ENCODE measurements at regions not wholly inside any gene's neighbourhood (a gene's known extent, or its start where the extent isn't known, plus 50 kb on each side); places are given as distances from the start of the nearest gene placed in this dataset.

DNA sequence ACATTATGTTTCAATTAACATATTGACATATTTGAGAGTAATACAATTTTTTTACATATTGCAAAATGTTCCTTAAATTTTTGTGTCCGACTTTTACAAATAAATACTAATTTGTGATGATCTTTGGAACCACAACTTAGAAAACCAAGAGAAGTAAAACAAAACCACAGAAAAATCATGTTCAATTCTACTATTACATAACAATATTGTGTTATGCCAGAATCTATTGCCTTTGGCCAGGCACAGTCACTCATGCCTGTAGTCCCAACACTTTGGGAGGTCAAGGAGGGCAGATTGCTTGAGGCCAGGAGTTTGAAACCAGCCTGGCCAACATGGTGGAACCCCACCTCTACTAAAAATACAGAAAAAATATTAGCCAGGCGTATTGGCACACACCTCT, 92.8 kb upstream of the APCDD1 start:
- H3K4me1 ChIP-seq (ENCODE audit: control insufficient read depth in 2 of 2, insufficient read depth in 2 of 2, low read length in 2 of 2), result no peaks in the 10 kb centered on the region
- no peak overlapping the region for H3K27ac ChIP-seq (ENCODE audit: low read depth in 2 of 2, low read length in 2 of 2)
- peaks cover 3 to 4% of the 10 kb centered on the region in 2 donors for H3K9me3 ChIP-seq (ENCODE audit: control insufficient read depth in 2 of 2, low read length in 2 of 2)
- no peak overlapping the region for H3K9ac ChIP-seq (ENCODE audit: low read depth in 1 of 2, low read length in 2 of 2)
- no peaks in the 10 kb centered on the region for H3K36me3 ChIP-seq (ENCODE audit: control insufficient read depth in 2 of 2, insufficient read depth in 2 of 2, low read length in 2 of 2)
- H3K4me3 ChIP-seq (ENCODE audit: low read length in 2 of 2), result no peak overlapping the region
- H3K27me3 ChIP-seq (ENCODE audit: control insufficient read depth in 2 of 2, insufficient read depth in 2 of 2, low read length in 2 of 2), result no peaks in the 10 kb centered on the region

DNA sequence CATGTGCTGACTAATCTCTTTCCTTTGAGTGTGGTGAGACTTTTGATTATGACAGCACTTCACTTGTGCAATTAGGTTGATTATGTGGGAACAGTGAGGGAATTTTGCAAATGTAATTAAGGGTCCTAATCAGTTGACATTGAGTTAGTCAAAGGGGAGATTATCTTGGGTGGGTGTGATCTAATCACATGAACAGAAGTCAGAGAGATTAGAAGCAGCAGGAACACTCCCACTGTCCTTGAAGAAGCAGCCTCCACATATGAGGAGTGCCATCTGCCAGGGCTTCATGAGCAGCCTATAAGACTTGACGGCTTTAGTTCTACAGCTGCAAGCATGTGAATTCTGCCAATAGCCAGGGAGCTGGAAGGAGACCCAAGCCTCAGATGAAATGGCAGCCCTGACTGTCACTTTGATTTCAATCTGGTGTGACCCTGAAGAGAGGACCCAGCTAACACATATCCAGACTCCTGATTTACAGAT, 89.4 kb upstream of the APCDD1 start:
- no peak overlapping the region for H3K9ac ChIP-seq (ENCODE audit: low read depth in 1 of 2, low read length in 2 of 2)
- no peaks in the 10 kb centered on the region for H3K27me3 ChIP-seq (ENCODE audit: control insufficient read depth in 2 of 2, insufficient read depth in 2 of 2, low read length in 2 of 2)
- H3K27ac ChIP-seq (ENCODE audit: low read depth in 2 of 2, low read length in 2 of 2), result no peak overlapping the region
- H3K4me1 ChIP-seq (ENCODE audit: control insufficient read depth in 2 of 2, insufficient read depth in 2 of 2, low read length in 2 of 2), result no peaks in the 10 kb centered on the region
- H3K4me3 ChIP-seq (ENCODE audit: low read length in 2 of 2), result no peak overlapping the region
- H3K9me3 ChIP-seq (ENCODE audit: control insufficient read depth in 2 of 2, low read length in 2 of 2), result peaks cover 0 to 3% of the 10 kb centered on the region in 2 donors
- H3K36me3 ChIP-seq (ENCODE audit: control insufficient read depth in 2 of 2, insufficient read depth in 2 of 2, low read length in 2 of 2), result no peaks in the 10 kb centered on the region

DNA sequence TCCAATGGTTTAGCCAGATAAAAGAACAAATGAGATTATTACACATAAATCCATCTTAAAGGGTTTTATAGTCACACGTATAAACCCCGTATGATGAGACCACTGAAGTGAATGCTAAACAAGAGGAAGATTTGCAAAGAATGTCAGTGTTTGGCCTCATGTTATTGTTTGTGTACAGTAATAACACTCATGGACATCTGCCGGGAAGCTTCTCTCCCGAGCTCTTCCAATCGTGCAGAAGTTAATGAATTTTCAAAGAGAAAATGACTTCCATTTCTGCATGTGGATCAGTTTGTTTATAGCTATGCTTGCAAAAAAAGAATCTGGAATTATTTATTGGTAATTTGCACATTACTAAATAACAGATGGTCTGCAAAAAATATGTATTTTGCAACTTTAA, 88.5 kb upstream of the APCDD1 start:
- H3K27ac ChIP-seq (ENCODE audit: low read depth in 2 of 2, low read length in 2 of 2), result no peak overlapping the region
- H3K4me3 ChIP-seq (ENCODE audit: low read length in 2 of 2), result no peak overlapping the region
- no peaks in the 10 kb centered on the region for H3K4me1 ChIP-seq (ENCODE audit: control insufficient read depth in 2 of 2, insufficient read depth in 2 of 2, low read length in 2 of 2)
- H3K36me3 ChIP-seq (ENCODE audit: control insufficient read depth in 2 of 2, insufficient read depth in 2 of 2, low read length in 2 of 2), result no peaks in the 10 kb centered on the region
- no peak overlapping the region for H3K9ac ChIP-seq (ENCODE audit: low read depth in 1 of 2, low read length in 2 of 2)
- no peaks in the 10 kb centered on the region for H3K27me3 ChIP-seq (ENCODE audit: control insufficient read depth in 2 of 2, insufficient read depth in 2 of 2, low read length in 2 of 2)
- H3K9me3 ChIP-seq (ENCODE audit: control insufficient read depth in 2 of 2, low read length in 2 of 2), result peaks cover 0 to 3% of the 10 kb centered on the region in 2 donors

DNA sequence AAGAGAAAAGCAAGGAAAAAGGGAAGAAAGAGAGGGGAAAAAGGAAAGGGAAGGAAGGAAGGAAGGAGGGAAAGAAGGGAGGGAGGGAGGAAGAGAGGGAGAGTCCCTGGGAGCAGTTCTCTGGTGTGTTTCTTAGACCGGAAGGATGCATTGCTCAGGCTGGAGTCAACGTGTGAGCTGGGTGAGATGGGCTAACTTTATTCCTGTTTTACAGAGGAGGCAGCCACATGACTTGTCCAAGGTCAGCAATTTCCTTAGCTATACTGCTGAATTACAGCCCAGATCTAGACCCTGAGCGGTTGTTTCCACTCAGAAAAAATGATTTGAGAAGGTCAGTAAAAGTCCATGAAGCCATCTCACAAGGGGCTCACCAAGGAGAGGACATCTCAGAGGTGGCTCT, 86.6 kb upstream of the APCDD1 start:
- no peak overlapping the region for H3K4me3 ChIP-seq (ENCODE audit: low read length in 2 of 2)
- no peaks in the 10 kb centered on the region for H3K36me3 ChIP-seq (ENCODE audit: control insufficient read depth in 2 of 2, insufficient read depth in 2 of 2, low read length in 2 of 2)
- no peaks in the 10 kb centered on the region for H3K4me1 ChIP-seq (ENCODE audit: control insufficient read depth in 2 of 2, insufficient read depth in 2 of 2, low read length in 2 of 2)
- H3K9me3 ChIP-seq (ENCODE audit: control insufficient read depth in 2 of 2, low read length in 2 of 2), result peaks cover 0 to 3% of the 10 kb centered on the region in 2 donors
- no peak overlapping the region for H3K9ac ChIP-seq (ENCODE audit: low read depth in 1 of 2, low read length in 2 of 2)
- H3K27ac ChIP-seq (ENCODE audit: low read depth in 2 of 2, low read length in 2 of 2), result no peak overlapping the region
- H3K27me3 ChIP-seq (ENCODE audit: control insufficient read depth in 2 of 2, insufficient read depth in 2 of 2, low read length in 2 of 2), result no peaks in the 10 kb centered on the region

DNA sequence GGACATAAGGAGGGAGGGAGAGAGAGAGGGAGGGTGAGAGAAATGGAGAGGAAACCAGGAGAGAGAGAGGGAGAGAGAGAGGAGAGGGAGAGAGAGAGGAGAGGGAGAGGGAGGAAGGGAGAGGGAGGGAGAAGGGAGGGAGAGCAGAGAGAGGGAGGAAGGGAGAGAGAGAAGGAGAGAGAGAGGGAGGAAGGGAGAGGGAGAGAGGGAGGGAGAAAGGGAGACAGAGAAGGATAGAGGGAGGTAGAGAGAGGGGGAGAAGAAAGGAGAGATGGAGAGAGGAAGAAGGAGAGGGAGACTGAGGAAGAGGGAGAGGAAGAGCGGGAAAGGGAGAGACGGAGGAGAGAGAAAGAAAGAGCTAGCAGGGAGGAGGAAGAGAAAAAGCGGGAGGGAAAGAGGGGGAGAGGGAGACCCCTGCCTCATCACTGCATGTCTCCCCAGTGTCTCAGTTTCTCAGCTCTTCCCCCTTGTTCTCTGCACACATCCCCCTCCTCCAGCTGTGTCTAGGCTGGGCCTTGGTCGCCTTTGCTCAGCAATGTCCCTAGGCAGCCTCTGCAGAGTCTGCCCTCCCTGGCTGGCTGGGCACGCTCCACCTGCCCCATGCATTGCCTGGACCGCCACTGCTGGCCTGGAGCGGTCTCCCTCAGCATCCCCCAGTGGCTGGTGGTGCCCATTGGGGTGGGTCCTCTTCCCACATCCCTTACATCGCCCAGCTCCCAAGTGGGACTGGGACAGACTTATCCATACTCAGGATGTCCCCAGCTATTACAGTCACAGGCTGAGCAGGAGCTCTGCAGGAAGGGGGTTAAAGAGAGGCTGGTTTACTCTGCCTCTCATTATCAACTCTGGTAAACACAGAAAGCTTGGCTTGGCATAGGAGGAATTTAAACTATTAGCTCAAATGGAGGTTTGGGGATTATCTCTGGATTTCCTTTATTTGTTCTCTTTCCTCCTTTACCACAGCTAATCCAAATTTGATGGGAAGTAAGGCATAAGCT, 85.7 kb upstream of the APCDD1 start:
- Histone ChIP-seq H3K4me1 (ENCODE audit: control insufficient read depth in 2 of 2, insufficient read depth in 2 of 2, low read length in 2 of 2) (no peaks in the 10 kb centered on the region), H3K4me3 (ENCODE audit: low read length in 2 of 2) (no peak overlapping the region), H3K27me3 (ENCODE audit: control insufficient read depth in 2 of 2, insufficient read depth in 2 of 2, low read length in 2 of 2) (no peaks in the 10 kb centered on the region), H3K9ac (ENCODE audit: low read depth in 1 of 2, low read length in 2 of 2) (no peak overlapping the region), H3K9me3 (ENCODE audit: control insufficient read depth in 2 of 2, low read length in 2 of 2) (peaks cover 0 to 3% of the 10 kb centered on the region in 2 donors), H3K27ac (ENCODE audit: low read depth in 2 of 2, low read length in 2 of 2) (no peak overlapping the region), H3K36me3 (ENCODE audit: control insufficient read depth in 2 of 2, insufficient read depth in 2 of 2, low read length in 2 of 2) (no peaks in the 10 kb centered on the region)

DNA sequence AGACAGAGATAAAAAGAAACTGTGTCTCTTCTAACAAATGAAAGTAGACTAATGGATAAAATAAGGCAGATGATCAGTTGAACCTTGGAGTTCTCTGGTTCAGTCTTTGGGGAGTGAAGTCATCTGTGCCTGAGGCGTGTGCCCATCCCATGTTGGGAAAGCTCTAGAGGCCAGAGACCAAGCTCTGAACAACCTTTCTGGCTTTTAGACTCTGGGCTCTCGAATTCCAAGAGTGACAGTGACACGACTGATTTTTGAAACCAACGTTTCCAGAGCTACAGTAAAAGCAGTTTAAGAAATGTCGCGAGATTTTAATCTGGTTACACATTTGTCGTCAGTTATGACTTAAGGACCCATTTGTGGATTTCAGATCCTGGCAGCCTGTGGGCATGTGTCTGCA, 83.7 kb upstream of the APCDD1 start:
- no peaks in the 10 kb centered on the region for H3K27me3 ChIP-seq (ENCODE audit: control insufficient read depth in 2 of 2, insufficient read depth in 2 of 2, low read length in 2 of 2)
- H3K9ac ChIP-seq (ENCODE audit: low read depth in 1 of 2, low read length in 2 of 2), result no peak overlapping the region
- no peaks in the 10 kb centered on the region for H3K36me3 ChIP-seq (ENCODE audit: control insufficient read depth in 2 of 2, insufficient read depth in 2 of 2, low read length in 2 of 2)
- H3K9me3 ChIP-seq (ENCODE audit: control insufficient read depth in 2 of 2, low read length in 2 of 2), result no peaks in the 10 kb centered on the region
- H3K4me3 ChIP-seq (ENCODE audit: low read length in 2 of 2), result no peak overlapping the region
- H3K27ac ChIP-seq (ENCODE audit: low read depth in 2 of 2, low read length in 2 of 2), result no peak overlapping the region
- no peaks in the 10 kb centered on the region for H3K4me1 ChIP-seq (ENCODE audit: control insufficient read depth in 2 of 2, insufficient read depth in 2 of 2, low read length in 2 of 2)

DNA sequence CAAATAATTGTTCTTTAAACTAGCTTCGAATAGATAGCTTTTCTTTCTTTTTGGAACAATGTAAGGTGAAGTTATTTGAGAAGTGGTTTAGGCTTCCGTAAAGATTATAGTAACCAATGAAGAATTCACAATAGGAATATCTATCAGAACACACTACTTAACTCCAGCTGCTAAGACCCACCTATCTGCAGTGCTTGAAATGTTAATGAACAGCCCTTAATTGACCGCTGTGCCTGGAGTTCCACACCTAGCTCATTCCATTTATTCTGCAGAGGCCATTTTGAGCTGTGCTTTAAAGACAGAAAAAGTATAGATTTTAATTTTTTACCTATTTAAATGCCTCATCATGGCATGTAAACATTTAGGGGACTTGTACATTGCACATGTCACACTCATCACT, 83.3 kb upstream of the APCDD1 start:
- Histone ChIP-seq H3K9ac (ENCODE audit: low read depth in 1 of 2, low read length in 2 of 2) (no peak overlapping the region), H3K4me3 (ENCODE audit: low read length in 2 of 2) (no peak overlapping the region), H3K27me3 (ENCODE audit: control insufficient read depth in 2 of 2, insufficient read depth in 2 of 2, low read length in 2 of 2) (no peaks in the 10 kb centered on the region), H3K36me3 (ENCODE audit: control insufficient read depth in 2 of 2, insufficient read depth in 2 of 2, low read length in 2 of 2) (no peaks in the 10 kb centered on the region), H3K9me3 (ENCODE audit: control insufficient read depth in 2 of 2, low read length in 2 of 2) (no peaks in the 10 kb centered on the region), H3K4me1 (ENCODE audit: control insufficient read depth in 2 of 2, insufficient read depth in 2 of 2, low read length in 2 of 2) (no peaks in the 10 kb centered on the region), H3K27ac (ENCODE audit: low read depth in 2 of 2, low read length in 2 of 2) (no peak overlapping the region)

DNA sequence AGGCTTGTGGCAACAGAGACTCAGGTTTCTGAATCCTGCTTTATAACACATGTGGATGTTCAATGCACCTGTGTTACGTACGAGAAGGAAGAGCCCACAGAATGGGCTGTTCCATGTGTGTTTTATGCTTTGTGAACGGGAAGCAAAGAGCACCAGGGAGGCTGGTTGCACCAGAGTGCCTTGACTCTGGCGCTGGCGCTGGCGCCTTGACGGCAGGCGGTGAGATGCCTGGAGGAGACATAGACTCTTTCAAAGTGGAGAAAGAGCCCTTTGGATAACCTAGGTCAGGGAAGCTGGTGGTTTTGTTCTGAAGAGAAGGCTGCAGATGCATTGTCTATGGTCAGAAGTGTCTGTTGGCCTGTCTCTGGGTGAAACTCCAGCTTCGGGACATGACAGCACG, 80.2 kb upstream of the APCDD1 start:
- H3K9me3 ChIP-seq (ENCODE audit: control insufficient read depth in 2 of 2, low read length in 2 of 2), result no peaks in the 10 kb centered on the region
- no peaks in the 10 kb centered on the region for H3K4me1 ChIP-seq (ENCODE audit: control insufficient read depth in 2 of 2, insufficient read depth in 2 of 2, low read length in 2 of 2)
- no peak overlapping the region for H3K27ac ChIP-seq (ENCODE audit: low read depth in 2 of 2, low read length in 2 of 2)
- H3K36me3 ChIP-seq (ENCODE audit: control insufficient read depth in 2 of 2, insufficient read depth in 2 of 2, low read length in 2 of 2), result no peaks in the 10 kb centered on the region
- H3K9ac ChIP-seq (ENCODE audit: low read depth in 1 of 2, low read length in 2 of 2), result no peak overlapping the region
- H3K27me3 ChIP-seq (ENCODE audit: control insufficient read depth in 2 of 2, insufficient read depth in 2 of 2, low read length in 2 of 2), result no peaks in the 10 kb centered on the region
- H3K4me3 ChIP-seq (ENCODE audit: low read length in 2 of 2), result no peak overlapping the region

DNA sequence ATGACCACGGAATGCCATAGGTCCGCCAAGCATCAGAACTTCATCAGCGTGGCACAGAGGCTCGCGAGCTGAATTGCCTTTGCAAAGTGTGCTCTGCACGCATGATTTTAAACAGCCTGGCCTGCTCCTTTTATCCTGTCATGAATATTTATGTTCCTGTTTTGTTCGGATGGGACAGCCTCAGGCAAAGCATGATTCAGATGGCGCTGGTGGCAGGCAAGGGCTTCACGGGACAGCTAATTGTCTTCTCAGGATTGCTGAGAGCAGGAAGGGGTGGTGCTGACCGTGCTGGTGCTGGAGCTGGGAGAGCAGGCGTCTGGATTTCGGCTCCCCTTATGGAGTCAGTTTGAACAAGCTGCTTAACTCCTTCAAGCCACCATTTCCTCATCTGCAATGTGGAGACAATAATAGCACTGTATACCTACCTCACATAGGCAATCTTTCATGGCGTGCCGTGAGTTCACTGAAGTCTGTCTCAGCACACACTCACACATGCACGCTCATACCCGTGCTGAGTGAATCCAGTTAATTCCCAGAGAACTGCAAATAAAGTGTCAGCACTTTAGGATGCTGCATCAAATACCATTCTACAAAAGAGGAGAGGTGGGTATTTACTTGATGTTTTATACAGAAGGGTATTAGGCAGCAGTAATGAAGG, 79.7 kb upstream of the APCDD1 start:
- H3K36me3 ChIP-seq (ENCODE audit: control insufficient read depth in 2 of 2, insufficient read depth in 2 of 2, low read length in 2 of 2), result no peaks in the 10 kb centered on the region
- H3K4me1 ChIP-seq (ENCODE audit: control insufficient read depth in 2 of 2, insufficient read depth in 2 of 2, low read length in 2 of 2), result no peaks in the 10 kb centered on the region
- no peak overlapping the region for H3K27ac ChIP-seq (ENCODE audit: low read depth in 2 of 2, low read length in 2 of 2)
- no peaks in the 10 kb centered on the region for H3K9me3 ChIP-seq (ENCODE audit: control insufficient read depth in 2 of 2, low read length in 2 of 2)
- H3K9ac ChIP-seq (ENCODE audit: low read depth in 1 of 2, low read length in 2 of 2), result no peak overlapping the region
- H3K4me3 ChIP-seq (ENCODE audit: low read length in 2 of 2), result no peak overlapping the region
- H3K27me3 ChIP-seq (ENCODE audit: control insufficient read depth in 2 of 2, insufficient read depth in 2 of 2, low read length in 2 of 2), result no peaks in the 10 kb centered on the region

DNA sequence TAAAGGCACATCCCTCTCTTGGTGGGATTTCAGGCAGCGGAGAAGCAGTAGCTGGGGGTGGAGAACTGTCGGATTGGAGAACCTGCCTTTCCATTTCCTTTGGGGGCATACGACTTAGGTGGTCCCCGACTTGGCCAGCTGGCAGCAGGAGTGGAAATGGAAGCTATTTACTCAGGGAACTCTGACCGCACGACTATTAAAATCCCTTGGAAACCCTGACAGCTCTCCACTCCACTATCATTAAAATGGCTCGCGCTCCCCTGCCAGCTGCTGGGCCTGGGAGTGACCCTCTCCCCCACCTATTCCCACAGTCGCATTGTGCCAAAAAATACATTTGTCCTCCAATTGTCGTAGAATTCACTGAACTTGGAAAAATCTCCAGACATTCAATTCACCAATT, 77.7 kb upstream of the APCDD1 start:
- Histone ChIP-seq H3K36me3 (ENCODE audit: control insufficient read depth in 2 of 2, insufficient read depth in 2 of 2, low read length in 2 of 2) (no peaks in the 10 kb centered on the region), H3K27me3 (ENCODE audit: control insufficient read depth in 2 of 2, insufficient read depth in 2 of 2, low read length in 2 of 2) (no peaks in the 10 kb centered on the region), H3K27ac (ENCODE audit: low read depth in 2 of 2, low read length in 2 of 2) (no peak overlapping the region), H3K4me1 (ENCODE audit: control insufficient read depth in 2 of 2, insufficient read depth in 2 of 2, low read length in 2 of 2) (no peaks in the 10 kb centered on the region), H3K4me3 (ENCODE audit: low read length in 2 of 2) (no peak overlapping the region), H3K9me3 (ENCODE audit: control insufficient read depth in 2 of 2, low read length in 2 of 2) (no peaks in the 10 kb centered on the region), H3K9ac (ENCODE audit: low read depth in 1 of 2, low read length in 2 of 2) (no peak overlapping the region)
